Activated naive CD4-positive, alpha-beta T cell treated with anti-CD3 and anti-CD28 coated beads for 36 hours (primary cell): ENCODE measurements at regions not wholly inside any gene's neighbourhood (a gene's known extent, or its start where the extent isn't known, plus 50 kb on each side); places are given as distances from the start of the nearest gene placed in this dataset.

Experiments
- CTCF ChIA-PET: fragments of 350-600 bp; sonication (Branson Sonifier 250); formaldehyde crosslinking; loops from one replicate; lab custom pipeline; 2021; ENCODE audit warnings: antibody characterized with exemption; lab: Charles Lee
- DNase-seq: peaks from one replicate; pipeline ENCODE4 v3.0.0-alpha.2; 2020
- H3K27ac Mint-ChIP-seq: one replicate; pipeline ENCODE4 v1.8.0; 2021; ENCODE audit warnings: mild to moderate bottlenecking, mixed read lengths
- H3K27me3 Mint-ChIP-seq: one replicate; pipeline ENCODE4 v1.8.0; 2021; ENCODE audit warnings: low read depth, mixed read lengths
- H3K36me3 Mint-ChIP-seq: one replicate; pipeline ENCODE4 v1.8.0; 2021; ENCODE audit warnings: low read depth, mixed read lengths
- H3K4me1 Mint-ChIP-seq: one replicate; pipeline ENCODE4 v1.8.0; 2021; ENCODE audit warnings: low read depth, mixed read lengths
- H3K4me3 Mint-ChIP-seq: one replicate; pipeline ENCODE4 v1.8.0; 2021; ENCODE audit warnings: mild to moderate bottlenecking, moderate library complexity, mixed read lengths
- H3K9me3 Mint-ChIP-seq: one replicate; pipeline ENCODE4 v1.8.0; 2021; ENCODE audit warnings: mixed read lengths
- intact Hi-C: fragments of 100-400 bp; cut with micrococcal nuclease; formaldehyde crosslinking; loops from one replicate; pipeline ENCODE4 v1.15.1; 2023

GRCh38 chr3:124615896-124616543 is 114.2 kb upstream of the UMPS start:
- CTCF ChIA-PET: no interaction called here
- intact Hi-C loops: no loop called here
- peaks cover 37% of the 10 kb centered on the region for H3K4me1 Mint-ChIP-seq
- no peaks in the 10 kb centered on the region for H3K9me3 Mint-ChIP-seq
- no peak overlapping the region for H3K27ac Mint-ChIP-seq
- no peak for DNase-seq
- H3K27me3 Mint-ChIP-seq: no peaks in the 10 kb centered on the region
- no peaks in the 10 kb centered on the region for H3K36me3 Mint-ChIP-seq
- no peak overlapping the region for H3K4me3 Mint-ChIP-seq

- CTCF ChIA-PET: no interaction called here
- Mint-ChIP-seq H3K36me3 (no peaks in the 10 kb centered on the region), H3K9me3 (no peaks in the 10 kb centered on the region), H3K27ac (no peak overlapping the region), H3K27me3 (no peaks in the 10 kb centered on the region), H3K4me3 (no peak overlapping the region), H3K4me1 (peaks cover 43% of the 10 kb centered on the region)
- intact Hi-C loops: no loop called here
- no peak for DNase-seq
Measured at GRCh38 chr3:124617177-124617576, 113.1 kb upstream of the UMPS start.

- H3K36me3 Mint-ChIP-seq: no peaks in the 10 kb centered on the region
- no peaks in the 10 kb centered on the region for H3K27me3 Mint-ChIP-seq
- CTCF ChIA-PET: interaction anchor here (0.6 to 1.9 kb wide), 5 partner anchors 20 to 69 kb away, joined by 3 to 9 read pairs (median 3); no protein-coding TSS in a partner anchor
- no peak for DNase-seq
- peaks cover 49% of the 10 kb centered on the region for H3K4me1 Mint-ChIP-seq
- peak overlapping the region; percentile 39 for H3K27ac Mint-ChIP-seq
- intact Hi-C loops: loop anchor here (1.0 to 2.0 kb wide), 4 partner anchors 19 to 69 kb away; no protein-coding TSS in a partner anchor
- no peak overlapping the region for H3K4me3 Mint-ChIP-seq
- H3K9me3 Mint-ChIP-seq: no peaks in the 10 kb centered on the region
Measured at GRCh38 chr3:124619887-124620599, 110.2 kb upstream of the UMPS start.

DNA sequence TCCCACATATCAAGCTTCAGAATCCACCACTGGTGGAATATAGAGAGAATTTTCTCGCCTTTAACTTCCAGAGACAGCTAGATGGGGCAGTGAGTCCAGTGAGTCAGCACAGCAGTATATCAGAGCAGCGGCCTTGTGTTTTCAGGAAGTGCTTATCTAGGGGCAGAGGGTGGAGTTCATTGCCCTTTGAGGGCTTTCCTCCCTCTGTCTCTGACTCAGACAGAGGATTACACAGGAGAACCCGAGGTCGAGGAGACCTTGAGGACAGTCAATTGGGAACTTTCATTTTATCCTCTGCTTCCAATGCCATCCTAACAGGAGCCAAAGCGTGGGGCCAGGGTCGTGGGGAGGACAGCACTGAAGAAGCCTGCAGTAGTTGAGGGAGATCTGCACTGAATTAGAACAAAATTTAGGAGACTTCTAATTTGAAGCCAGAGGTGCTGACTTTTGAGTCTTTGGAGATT is 109.6 kb upstream of the UMPS start:
- no peaks in the 10 kb centered on the region for H3K36me3 Mint-ChIP-seq
- H3K27me3 Mint-ChIP-seq: no peaks in the 10 kb centered on the region
- peak; percentile 61 for DNase-seq
- no peaks in the 10 kb centered on the region for H3K9me3 Mint-ChIP-seq
- peak overlapping the region; percentile 7 for H3K27ac Mint-ChIP-seq
- CTCF ChIA-PET: interaction anchor here (0.7 to 1.9 kb wide), 4 partner anchors 19 to 68 kb away, joined by 3 to 9 read pairs (median 4); no protein-coding TSS in a partner anchor
- intact Hi-C loops: loop anchor here (1.0 to 2.0 kb wide), 4 partner anchors 19 to 69 kb away; no protein-coding TSS in a partner anchor
- H3K4me3 Mint-ChIP-seq: no peak overlapping the region
- H3K4me1 Mint-ChIP-seq: peaks cover 43% of the 10 kb centered on the region

GRCh38 chr3:124621498-124621897 is 108.8 kb upstream of the UMPS start:
- Mint-ChIP-seq H3K4me1 (peaks cover 35% of the 10 kb centered on the region), H3K36me3 (no peaks in the 10 kb centered on the region), H3K9me3 (no peaks in the 10 kb centered on the region), H3K4me3 (no peak overlapping the region), H3K27ac (no peak overlapping the region), H3K27me3 (no peaks in the 10 kb centered on the region)
- intact Hi-C loops: loop anchor here (2.0 kb wide), 1 partner anchor 39 kb away; no protein-coding TSS in a partner anchor
- no peak for DNase-seq
- CTCF ChIA-PET: no interaction called here

- no peaks in the 10 kb centered on the region for H3K27me3 Mint-ChIP-seq
- H3K4me1 Mint-ChIP-seq: peaks cover 28% of the 10 kb centered on the region
- intact Hi-C loops: no loop called here
- no peak for DNase-seq
- H3K4me3 Mint-ChIP-seq: no peak overlapping the region
- CTCF ChIA-PET: no interaction called here
- H3K36me3 Mint-ChIP-seq: no peaks in the 10 kb centered on the region
- no peak overlapping the region for H3K27ac Mint-ChIP-seq
- H3K9me3 Mint-ChIP-seq: no peaks in the 10 kb centered on the region
Measured at GRCh38 chr3:124625074-124625473, 105.2 kb upstream of the UMPS start.

GRCh38 chr3:124627501-124627908 is 102.7 kb upstream of the UMPS start:
- no peaks in the 10 kb centered on the region for H3K9me3 Mint-ChIP-seq
- DNase-seq: no peak
- peaks cover 1% of the 10 kb centered on the region for H3K36me3 Mint-ChIP-seq
- no peak overlapping the region for H3K27ac Mint-ChIP-seq
- intact Hi-C loops: no loop called here
- H3K27me3 Mint-ChIP-seq: no peaks in the 10 kb centered on the region
- CTCF ChIA-PET: interaction anchor here (1.0 to 1.2 kb wide), 2 partner anchors 11 to 61 kb away, joined by 3 to 7 read pairs; no protein-coding TSS in a partner anchor
- no peak overlapping the region for H3K4me3 Mint-ChIP-seq
- peaks cover 13% of the 10 kb centered on the region for H3K4me1 Mint-ChIP-seq

- Mint-ChIP-seq H3K4me1 (peaks cover 8% of the 10 kb centered on the region), H3K27ac (no peak overlapping the region), H3K4me3 (no peak overlapping the region), H3K9me3 (no peaks in the 10 kb centered on the region), H3K36me3 (peaks cover 1% of the 10 kb centered on the region), H3K27me3 (no peaks in the 10 kb centered on the region)
- intact Hi-C loops: no loop called here
- CTCF ChIA-PET: interaction anchor here (1.0 kb wide), 1 partner anchor 60 kb away, joined by 7 read pairs; no protein-coding TSS in a partner anchor
- DNase-seq: no peak
Measured at GRCh38 chr3:124628863-124629262, 101.4 kb upstream of the UMPS start.

DNA sequence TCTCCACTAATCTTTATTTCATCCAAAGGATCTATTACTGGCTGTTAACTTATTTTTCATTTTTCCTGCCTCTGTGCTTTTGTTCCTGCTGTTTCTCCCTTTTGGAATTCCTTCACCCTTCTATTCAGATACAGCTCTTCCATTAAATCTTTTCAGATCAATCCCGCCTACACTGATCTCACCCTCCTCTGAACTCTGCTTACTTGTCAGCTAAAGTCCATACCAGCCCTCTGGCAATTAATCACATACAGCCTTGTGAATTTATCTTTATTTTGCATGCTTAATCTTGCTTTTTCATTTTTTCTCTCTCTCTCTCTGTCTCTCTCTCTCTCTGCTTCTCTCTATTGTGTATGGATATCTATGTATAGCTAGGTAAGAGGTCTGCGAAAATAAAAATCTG is 100.8 kb upstream of the UMPS start:
- Mint-ChIP-seq H3K9me3 (no peaks in the 10 kb centered on the region), H3K27me3 (no peaks in the 10 kb centered on the region), H3K27ac (no peak overlapping the region), H3K4me3 (no peak overlapping the region), H3K4me1 (peaks cover 7% of the 10 kb centered on the region), H3K36me3 (peaks cover 1% of the 10 kb centered on the region)
- CTCF ChIA-PET: interaction anchor here (0.8 to 1.4 kb wide), 2 partner anchors 11 to 72 kb away, joined by 3 to 7 read pairs; no protein-coding TSS in a partner anchor
- intact Hi-C loops: no loop called here
- DNase-seq: no peak

GRCh38 chr3:124630960-124631359 is 99.3 kb upstream of the UMPS start:
- H3K27me3 Mint-ChIP-seq: no peaks in the 10 kb centered on the region
- H3K4me1 Mint-ChIP-seq: peaks cover 7% of the 10 kb centered on the region
- peaks cover 1% of the 10 kb centered on the region for H3K36me3 Mint-ChIP-seq
- H3K27ac Mint-ChIP-seq: no peak overlapping the region
- no peak for DNase-seq
- CTCF ChIA-PET: no interaction called here
- intact Hi-C loops: no loop called here
- no peak overlapping the region for H3K4me3 Mint-ChIP-seq
- no peaks in the 10 kb centered on the region for H3K9me3 Mint-ChIP-seq

- CTCF ChIA-PET: no interaction called here
- DNase-seq: no peak
- intact Hi-C loops: no loop called here
- Mint-ChIP-seq H3K36me3 (peaks cover 1% of the 10 kb centered on the region), H3K4me1 (peaks cover 7% of the 10 kb centered on the region), H3K27ac (no peak overlapping the region), H3K4me3 (no peak overlapping the region), H3K9me3 (no peaks in the 10 kb centered on the region), H3K27me3 (no peaks in the 10 kb centered on the region)
Measured at GRCh38 chr3:124631727-124632126, 98.5 kb upstream of the UMPS start.

DNA sequence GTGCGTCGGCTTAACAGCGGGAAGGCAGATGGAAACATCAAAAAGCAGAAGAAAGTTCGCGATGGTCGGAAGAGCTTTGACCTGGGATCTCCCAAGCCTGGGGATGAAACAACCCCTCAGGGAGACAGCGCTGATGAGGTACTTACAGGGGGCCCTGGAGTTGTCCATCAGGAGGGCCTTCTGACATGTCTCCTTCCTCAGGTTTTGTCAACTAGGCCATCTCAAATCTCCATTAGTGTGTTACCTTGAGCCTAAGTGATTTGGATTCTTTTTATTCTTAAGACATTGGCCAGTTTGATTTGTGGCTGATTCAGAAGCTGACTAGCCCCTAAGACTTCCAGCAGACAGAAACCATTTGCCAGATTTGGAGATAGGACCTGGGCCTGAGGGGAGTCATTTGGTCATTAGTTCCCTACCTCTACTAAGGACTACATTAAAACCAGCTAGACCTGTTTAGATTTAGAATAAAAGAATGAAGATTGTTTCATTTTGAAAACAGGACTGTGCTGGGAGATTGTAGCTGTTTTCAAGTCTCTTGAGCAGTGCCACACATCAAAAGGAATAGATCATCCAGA is 97.6 kb upstream of the UMPS start:
- no peak for DNase-seq
- Mint-ChIP-seq H3K27ac (no peak overlapping the region), H3K4me1 (peaks cover 7% of the 10 kb centered on the region), H3K27me3 (no peaks in the 10 kb centered on the region), H3K4me3 (no peak overlapping the region), H3K36me3 (peaks cover 1% of the 10 kb centered on the region), H3K9me3 (no peaks in the 10 kb centered on the region)
- intact Hi-C loops: no loop called here
- CTCF ChIA-PET: interaction anchor here (0.8 kb wide), 1 partner anchor 56 kb away, joined by 3 read pairs; no protein-coding TSS in a partner anchor
